Activated T-cell treated with anti-CD3 and anti-CD28 coated beads, Interleukin-2, amount 50 U/mL, for 72 hours (primary cell): ENCODE measurements at regions not wholly inside any gene's neighbourhood (a gene's known extent, or its start where the extent isn't known, plus 50 kb on each side); places are given as distances from the start of the nearest gene placed in this dataset.

ENCODE experiments used
- ATAC-seq, 2 donors: fragments of 150-1000 bp; cut with Tn5 transposase; replicated peaks in 1 of 2; 2 replicates each; pipeline ENCODE4 v1.10.0; 2021; ENCODE audit warnings: moderate library complexity in 2 of 2, mild to moderate bottlenecking in 1 of 2
- DNase-seq, 2 donors: peaks; one replicate each; pipeline ENCODE4 v3.0.0; 2021 to 2022; ENCODE audit warnings: mixed read lengths in 1 of 2
- H3K27ac Mint-ChIP-seq: one replicate; pipeline ENCODE4 v1.8.0; 2022; ENCODE audit warnings: mild to moderate bottlenecking, moderate library complexity, mixed read lengths
- H3K27me3 Mint-ChIP-seq: one replicate; pipeline ENCODE4 v1.8.0; 2022; ENCODE audit warnings: low read depth, mixed read lengths
- H3K36me3 Mint-ChIP-seq, 2 donors: one replicate each; pipeline ENCODE4 v1.8.0; 2022; ENCODE audit warnings: mixed read lengths in 2 of 2, mild to moderate bottlenecking in 1 of 2; ENCODE audit not compliant: insufficient read depth in 2 of 2
- H3K4me1 Mint-ChIP-seq: one replicate; pipeline ENCODE4 v1.8.0; 2022; ENCODE audit warnings: low read depth, mixed read lengths
- H3K4me3 Mint-ChIP-seq, 2 donors: one replicate each; pipeline ENCODE4 v1.8.0; 2022; ENCODE audit warnings: mild to moderate bottlenecking in 2 of 2, mixed read lengths in 2 of 2, moderate library complexity in 2 of 2
- H3K9me3 Mint-ChIP-seq, 2 donors: one replicate each; pipeline ENCODE4 v1.8.0; 2022; ENCODE audit warnings: mixed read lengths in 2 of 2

DNA sequence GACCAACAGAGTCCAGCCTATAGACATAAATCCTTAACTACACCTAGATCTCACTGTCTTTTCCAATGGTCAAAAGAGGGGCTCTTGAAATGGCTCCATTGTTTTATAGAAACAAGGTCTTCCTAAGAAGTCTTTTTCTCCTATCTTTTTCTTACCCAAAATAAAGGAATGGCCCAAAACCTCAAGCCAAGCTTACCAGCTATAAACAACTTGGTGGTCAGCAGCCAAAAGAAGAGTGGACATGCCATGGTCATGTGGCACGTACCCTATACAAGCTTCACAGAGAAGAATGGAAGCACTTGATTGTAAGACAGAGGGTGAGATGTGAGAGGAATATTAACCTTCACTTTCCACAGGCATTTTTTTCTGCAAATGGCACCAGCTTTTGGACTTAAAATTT, 82.1 kb upstream of the GNAO1 start:
- no peaks in the 10 kb centered on the region for H3K4me1 Mint-ChIP-seq
- H3K27ac Mint-ChIP-seq, result no peak overlapping the region
- no peaks in the 10 kb centered on the region for H3K36me3 Mint-ChIP-seq
- no peak for DNase-seq
- no peaks in the 10 kb centered on the region for H3K9me3 Mint-ChIP-seq
- peaks cover 18% of the 10 kb centered on the region for H3K27me3 Mint-ChIP-seq
- no peak overlapping the region for H3K4me3 Mint-ChIP-seq
- ATAC-seq, result no peak

DNA sequence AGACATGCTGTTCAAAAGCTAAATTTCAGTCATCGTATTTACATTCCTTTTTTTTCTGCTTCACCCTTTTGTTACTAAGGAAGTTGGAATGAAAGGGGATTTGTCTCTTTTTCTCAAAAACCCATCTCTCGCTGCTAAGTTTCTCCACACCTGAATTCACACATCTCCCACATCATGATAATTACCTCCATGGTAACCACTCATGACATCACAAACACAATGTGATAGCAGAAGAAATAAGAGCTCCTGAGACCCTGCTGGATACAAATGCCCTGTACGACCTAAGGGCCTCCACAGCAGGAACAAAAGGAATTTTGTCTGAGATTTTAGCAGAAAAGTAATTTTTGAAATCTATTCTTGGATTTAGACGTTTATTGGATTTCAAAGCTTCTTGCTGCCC, 82.6 kb upstream of the GNAO1 start:
- Mint-ChIP-seq H3K27me3 (peaks cover 18% of the 10 kb centered on the region), H3K4me3 (no peak overlapping the region), H3K9me3 (no peaks in the 10 kb centered on the region), H3K36me3 (no peaks in the 10 kb centered on the region), H3K4me1 (no peaks in the 10 kb centered on the region), H3K27ac (no peak overlapping the region)
- no peak for ATAC-seq
- no peak for DNase-seq

DNA sequence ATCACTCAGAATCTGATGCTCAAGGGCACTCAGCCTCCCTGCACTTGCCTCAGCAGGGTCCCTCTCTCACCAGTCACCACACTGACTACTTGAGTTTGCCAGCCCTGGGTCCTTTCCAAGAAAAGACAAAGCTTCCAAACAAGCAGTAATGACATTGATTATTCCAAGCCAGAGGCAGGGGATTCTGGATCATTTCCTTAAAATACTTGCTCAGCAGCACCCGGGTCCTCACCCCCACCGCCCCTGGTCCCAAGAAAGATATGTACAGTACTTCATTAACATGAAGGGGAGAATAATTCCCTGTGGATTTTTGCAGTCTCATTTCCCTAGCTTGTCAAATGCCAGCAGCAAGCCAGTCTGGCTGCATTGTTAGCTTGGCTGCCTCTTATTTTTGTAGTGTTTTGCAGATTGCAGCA, 83.2 kb upstream of the GNAO1 start:
- Mint-ChIP-seq H3K4me3 (no peak overlapping the region), H3K36me3 (no peaks in the 10 kb centered on the region), H3K27ac (no peak overlapping the region), H3K27me3 (peaks cover 15% of the 10 kb centered on the region), H3K4me1 (no peaks in the 10 kb centered on the region), H3K9me3 (no peaks in the 10 kb centered on the region)
- no peak for DNase-seq
- ATAC-seq, result no peak

DNA sequence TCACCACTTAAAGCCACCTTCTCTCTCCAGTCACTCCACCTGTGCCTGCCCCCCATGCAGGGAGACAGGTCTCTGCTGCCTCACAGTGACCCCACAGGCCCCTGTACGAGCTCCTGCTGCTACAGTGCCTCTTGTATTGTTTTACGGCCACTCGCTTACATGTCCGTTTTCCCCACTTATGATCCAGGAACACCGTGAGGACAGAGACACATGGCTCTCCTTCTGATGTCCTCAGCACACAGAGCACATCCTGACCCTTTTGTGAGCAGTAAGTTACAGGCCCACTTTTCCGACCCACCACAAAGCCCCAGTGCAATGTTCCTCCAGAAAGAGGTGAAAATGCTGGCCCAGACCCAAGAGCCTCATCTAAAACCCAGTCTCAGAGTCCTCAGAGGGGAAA, 84.8 kb upstream of the GNAO1 start:
- ATAC-seq (no peak), DNase-seq (no peak)
- peaks cover 12% of the 10 kb centered on the region for H3K27me3 Mint-ChIP-seq
- no peaks in the 10 kb centered on the region for H3K4me1 Mint-ChIP-seq
- no peaks in the 10 kb centered on the region for H3K36me3 Mint-ChIP-seq
- no peaks in the 10 kb centered on the region for H3K9me3 Mint-ChIP-seq
- H3K27ac Mint-ChIP-seq, result no peak overlapping the region
- no peak overlapping the region for H3K4me3 Mint-ChIP-seq

DNA sequence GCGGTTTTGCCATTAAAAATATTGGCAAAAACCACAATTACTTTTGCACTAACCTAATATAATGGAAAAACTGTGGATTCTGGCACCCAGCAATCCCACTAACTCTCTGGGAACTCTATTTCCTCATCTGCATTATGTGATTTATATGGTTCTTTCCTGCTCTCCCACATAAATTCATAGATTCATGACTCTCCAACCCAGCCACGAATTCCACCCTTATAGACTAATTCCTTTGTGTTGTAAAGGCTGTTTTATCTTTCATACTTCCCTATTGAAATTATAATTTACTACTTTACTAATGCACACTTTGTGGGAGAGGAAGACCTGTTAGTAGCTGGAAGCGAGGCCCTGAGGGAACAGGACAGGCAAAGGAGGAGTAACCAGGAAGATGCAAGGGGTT, 88.4 kb upstream of the GNAO1 start:
- no peak overlapping the region for H3K27ac Mint-ChIP-seq
- DNase-seq (no peak), ATAC-seq (no peak)
- no peaks in the 10 kb centered on the region for H3K9me3 Mint-ChIP-seq
- no peaks in the 10 kb centered on the region for H3K4me1 Mint-ChIP-seq
- peaks cover 29% of the 10 kb centered on the region for H3K27me3 Mint-ChIP-seq
- no peaks in the 10 kb centered on the region for H3K36me3 Mint-ChIP-seq
- H3K4me3 Mint-ChIP-seq, result no peak overlapping the region

DNA sequence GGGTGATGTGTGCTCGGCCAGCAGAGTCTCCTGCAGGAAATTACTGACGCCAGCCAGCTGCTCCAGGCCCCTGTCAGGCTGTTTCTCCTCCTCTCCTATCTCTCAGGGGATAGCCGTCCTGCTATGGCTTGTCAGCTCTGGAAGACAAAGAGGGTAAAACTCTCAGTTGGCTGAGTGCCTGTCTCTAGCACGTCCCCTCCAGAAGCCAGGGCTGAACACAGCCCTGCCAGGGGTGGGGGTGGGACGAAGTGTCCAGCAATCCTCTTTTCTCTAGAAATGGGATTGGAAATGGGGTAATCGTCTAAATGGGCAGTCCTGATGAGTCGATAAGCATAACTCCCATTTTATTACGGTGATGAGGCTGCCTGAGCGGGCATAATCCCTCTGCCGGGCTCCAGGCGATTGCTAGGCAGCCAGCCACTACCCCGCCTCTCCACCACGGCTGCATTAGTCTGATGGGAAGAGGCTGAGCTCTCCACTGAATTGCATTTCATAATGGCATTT, 89.1 kb upstream of the GNAO1 start:
- no peak for DNase-seq
- no peak for ATAC-seq
- Mint-ChIP-seq H3K9me3 (no peaks in the 10 kb centered on the region), H3K27ac (no peak overlapping the region), H3K27me3 (peaks cover 31% of the 10 kb centered on the region), H3K4me1 (no peaks in the 10 kb centered on the region), H3K36me3 (no peaks in the 10 kb centered on the region), H3K4me3 (no peak overlapping the region)

DNA sequence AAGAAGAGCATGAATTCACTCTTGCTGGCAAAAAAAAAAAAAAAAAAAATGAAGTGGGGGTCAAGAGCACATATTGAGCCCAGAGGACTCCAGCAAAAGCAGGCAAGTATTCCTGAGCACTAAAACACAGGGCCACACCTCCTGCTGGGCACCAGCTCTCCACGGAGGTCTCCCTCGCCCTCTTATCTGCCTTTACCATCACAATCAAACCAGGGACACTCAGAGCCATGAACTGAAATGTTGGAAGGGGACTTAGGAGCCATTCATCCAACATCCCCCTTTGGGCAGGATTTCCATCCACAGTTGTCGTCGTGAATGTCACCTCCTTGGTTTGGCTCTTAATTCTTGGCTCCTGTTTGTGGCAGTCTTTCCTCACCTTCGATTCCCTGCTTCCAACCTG, 89.8 kb upstream of the GNAO1 start:
- H3K4me1 Mint-ChIP-seq, result no peaks in the 10 kb centered on the region
- no peak overlapping the region for H3K27ac Mint-ChIP-seq

DNA sequence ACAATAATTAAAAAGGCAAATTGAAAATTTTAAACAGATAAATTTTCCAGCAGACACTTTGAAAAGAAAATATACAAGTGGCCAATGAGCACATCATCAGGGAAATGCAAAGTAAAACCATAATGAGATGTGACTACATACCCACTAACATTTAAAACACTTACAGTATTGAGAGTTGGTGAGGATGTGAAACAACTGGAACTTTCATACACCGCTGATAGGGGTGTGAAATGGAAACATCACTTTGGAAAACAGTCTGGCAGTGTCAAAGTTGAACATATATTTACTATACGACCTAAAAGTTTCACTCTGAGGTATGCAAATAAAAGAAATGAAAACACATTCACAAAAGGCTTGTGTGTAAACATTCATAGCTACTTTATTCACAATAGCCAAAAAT, 94.0 kb upstream of the GNAO1 start:
- Mint-ChIP-seq H3K27ac (no peak overlapping the region), H3K4me1 (peaks cover 4% of the 10 kb centered on the region), H3K36me3 (no peaks in the 10 kb centered on the region), H3K9me3 (no peaks in the 10 kb centered on the region), H3K27me3 (peaks cover 19% of the 10 kb centered on the region), H3K4me3 (no peak overlapping the region)
- ATAC-seq, result no peak
- DNase-seq, result no peak

More for the DNA sequence above, 89.8 kb upstream of the GNAO1 start:
- no peak overlapping the region for H3K4me3 Mint-ChIP-seq
- no peak for ATAC-seq
- DNase-seq, result no peak
- H3K9me3 Mint-ChIP-seq, result no peaks in the 10 kb centered on the region
- H3K27me3 Mint-ChIP-seq, result peaks cover 31% of the 10 kb centered on the region
- H3K36me3 Mint-ChIP-seq, result no peaks in the 10 kb centered on the region

DNA sequence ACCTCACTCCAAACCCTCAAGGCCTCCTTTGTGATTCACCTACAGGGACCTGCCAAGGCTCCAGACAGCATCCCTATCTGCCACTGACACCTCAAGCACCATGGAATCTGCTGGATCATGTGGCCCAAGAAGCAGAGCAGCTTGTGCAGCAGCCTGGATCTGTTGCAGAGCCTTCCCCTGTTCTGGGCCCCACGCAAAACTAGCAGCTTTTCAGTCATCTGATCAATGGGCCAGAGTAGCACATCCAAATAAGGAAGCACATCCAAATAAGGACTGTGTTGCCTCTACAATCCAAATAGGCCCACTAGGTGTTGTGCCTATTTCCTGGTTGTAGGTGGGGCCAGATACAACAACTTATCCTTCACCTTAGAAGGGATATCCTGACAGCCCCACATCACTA, 97.1 kb upstream of the GNAO1 start:
- Mint-ChIP-seq H3K27ac (no peak overlapping the region), H3K36me3 (no peaks in the 10 kb centered on the region), H3K27me3 (peaks cover 17% of the 10 kb centered on the region), H3K4me3 (no peak overlapping the region), H3K9me3 (no peaks in the 10 kb centered on the region), H3K4me1 (peaks cover 4% of the 10 kb centered on the region)
- DNase-seq, result no peak
- ATAC-seq, result no peak

DNA sequence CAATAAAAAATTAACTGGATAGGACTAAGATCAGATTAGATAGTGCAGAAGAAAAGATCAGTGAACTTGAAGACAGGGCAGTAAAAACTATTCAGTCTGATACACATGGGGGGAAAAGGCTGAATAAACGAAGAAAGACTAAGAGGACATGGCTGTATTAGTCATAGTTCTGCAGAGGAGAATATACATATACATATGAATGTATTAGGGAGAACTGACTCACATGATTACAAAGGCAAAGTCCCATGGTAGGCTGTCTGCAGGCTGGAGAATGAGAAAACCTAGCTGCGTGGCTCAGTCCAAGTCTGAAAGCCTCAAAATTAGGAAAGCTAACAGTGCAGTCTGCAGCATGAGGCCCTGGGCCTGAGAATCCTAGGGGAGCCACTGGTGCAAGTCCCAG, 98.2 kb upstream of the GNAO1 start:
- H3K4me3 Mint-ChIP-seq, result no peak overlapping the region
- DNase-seq, result no peak
- H3K27ac Mint-ChIP-seq, result no peak overlapping the region
- H3K27me3 Mint-ChIP-seq, result peaks cover 11% of the 10 kb centered on the region
- no peaks in the 10 kb centered on the region for H3K9me3 Mint-ChIP-seq
- H3K36me3 Mint-ChIP-seq, result no peaks in the 10 kb centered on the region
- ATAC-seq, result peak in 1 of 2 donors; percentile 57
- peaks cover 4% of the 10 kb centered on the region for H3K4me1 Mint-ChIP-seq

DNA sequence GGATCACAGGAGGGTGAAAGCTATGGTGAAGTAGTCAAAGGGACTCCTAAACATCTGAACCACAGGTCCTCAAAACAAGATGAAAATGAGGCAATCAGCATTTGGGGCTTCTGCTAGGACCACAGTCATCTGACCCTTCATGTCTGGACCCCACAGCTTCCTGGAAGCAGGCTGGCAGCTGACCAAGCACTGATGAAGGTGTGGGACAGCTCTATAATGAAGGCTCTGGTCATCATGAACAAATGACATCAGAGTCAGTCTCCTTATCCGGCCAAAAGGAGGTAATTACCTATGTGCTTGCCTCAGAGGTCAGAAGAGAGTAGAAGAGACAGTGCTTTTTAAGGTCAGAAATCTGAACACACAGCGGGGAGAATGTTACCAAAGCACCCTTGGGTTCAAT, 101.2 kb upstream of the GNAO1 start:
- Mint-ChIP-seq H3K9me3 (peaks cover 0 to 2% of the 10 kb centered on the region in 2 donors), H3K36me3 (no peaks in the 10 kb centered on the region), H3K27me3 (peaks cover 23% of the 10 kb centered on the region), H3K4me3 (no peak overlapping the region), H3K27ac (no peak overlapping the region), H3K4me1 (peaks cover 4% of the 10 kb centered on the region)
- ATAC-seq (no peak), DNase-seq (no peak)

DNA sequence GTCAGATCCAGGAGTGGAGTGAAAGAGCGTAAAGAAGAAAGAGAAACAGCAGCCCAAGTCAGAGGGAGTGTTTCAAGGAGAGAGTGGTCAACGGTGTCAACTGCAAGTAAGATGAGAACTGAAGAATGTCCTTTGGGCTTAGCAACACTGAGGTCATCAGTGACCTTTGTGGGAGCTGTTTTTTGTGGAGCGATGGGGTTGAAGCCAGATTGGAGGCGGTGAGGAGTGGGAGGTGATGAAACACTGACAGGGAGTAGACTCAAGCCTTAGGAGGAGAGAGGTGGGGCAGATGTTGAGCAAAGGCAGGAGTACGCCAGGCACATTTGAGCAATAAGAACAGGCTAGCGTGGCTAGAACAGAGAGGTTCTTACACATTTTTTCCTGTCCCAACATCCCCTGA, 103.7 kb upstream of the GNAO1 start:
- H3K4me3 Mint-ChIP-seq, result no peak overlapping the region
- peaks cover 23% of the 10 kb centered on the region for H3K27me3 Mint-ChIP-seq
- H3K4me1 Mint-ChIP-seq, result peaks cover under 1% of the 10 kb centered on the region
- peaks cover 0 to 3% of the 10 kb centered on the region in 2 donors for H3K9me3 Mint-ChIP-seq
- H3K36me3 Mint-ChIP-seq, result no peaks in the 10 kb centered on the region
- ATAC-seq (no peak), DNase-seq (no peak)
- H3K27ac Mint-ChIP-seq, result no peak overlapping the region

DNA sequence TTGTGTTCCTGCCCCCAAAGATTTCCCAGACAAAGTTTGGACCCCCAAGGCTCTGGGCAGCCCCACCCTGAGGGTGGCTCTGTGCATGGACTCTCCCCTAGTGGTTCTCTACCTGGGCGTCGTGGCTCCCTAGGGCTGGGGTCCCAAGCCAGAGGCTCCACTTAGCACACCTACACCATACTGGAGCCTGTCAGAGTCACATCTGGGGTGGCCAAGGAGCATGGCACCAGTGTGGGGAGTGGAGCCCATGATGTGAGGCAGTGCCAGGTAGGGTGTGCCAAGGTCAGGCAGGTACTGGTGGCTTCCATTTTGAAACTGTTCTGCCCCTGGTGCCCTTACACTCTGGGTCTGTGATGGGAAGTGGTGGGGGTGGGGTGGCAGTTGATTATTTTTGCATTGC, 109.9 kb upstream of the GNAO1 start:
- peaks cover 8% of the 10 kb centered on the region for H3K27me3 Mint-ChIP-seq
- no peaks in the 10 kb centered on the region for H3K4me1 Mint-ChIP-seq
- no peaks in the 10 kb centered on the region for H3K36me3 Mint-ChIP-seq
- H3K9me3 Mint-ChIP-seq, result peaks cover 0 to 1% of the 10 kb centered on the region in 2 donors
- no peak overlapping the region for H3K4me3 Mint-ChIP-seq
- H3K27ac Mint-ChIP-seq, result no peak overlapping the region
- ATAC-seq (no peak), DNase-seq (no peak)

DNA sequence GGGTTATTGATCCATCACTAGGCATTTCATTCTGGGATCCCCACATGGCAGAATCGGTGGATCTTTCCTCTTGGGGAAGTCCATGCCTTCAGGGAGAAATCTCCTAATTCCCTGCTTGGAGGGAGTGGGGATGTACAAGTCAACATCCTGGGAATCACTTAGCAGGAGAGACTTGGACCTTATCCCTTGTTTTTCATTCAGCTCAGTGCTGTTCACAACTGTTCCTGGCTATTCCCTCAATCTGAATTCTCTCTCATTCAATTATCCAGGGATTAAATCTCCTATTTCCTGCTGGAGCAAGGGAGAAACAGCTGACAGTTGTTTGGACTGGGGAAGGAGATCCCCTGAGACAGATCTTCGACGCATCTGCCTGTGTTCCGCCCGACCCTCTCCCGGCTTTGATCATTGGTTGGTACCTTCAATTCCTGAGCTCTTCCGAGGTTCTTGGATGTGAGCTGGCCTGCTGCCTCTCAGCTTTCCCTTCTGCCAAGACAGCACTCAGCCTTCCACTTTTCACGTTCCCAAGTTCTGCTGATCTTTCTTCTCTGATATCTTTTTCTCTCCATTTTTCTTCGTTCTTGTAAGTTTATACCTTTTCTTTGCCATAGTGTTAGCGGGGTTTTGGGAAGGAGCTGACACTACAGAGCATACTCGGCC, 115.4 kb upstream of the GNAO1 start:
- Mint-ChIP-seq H3K9me3 (no peaks in the 10 kb centered on the region), H3K36me3 (no peaks in the 10 kb centered on the region), H3K27ac (no peak overlapping the region), H3K27me3 (peaks cover 27% of the 10 kb centered on the region), H3K4me3 (no peak overlapping the region), H3K4me1 (no peaks in the 10 kb centered on the region)
- no peak for ATAC-seq
- no peak for DNase-seq
